HG02642 (cell line): ENCODE measurements at regions not wholly inside any gene's neighbourhood (a gene's known extent, or its start where the extent isn't known, plus 50 kb on each side); places are given as distances from the start of the nearest gene placed in this dataset.

Experiments
- ATAC-seq: cut with Tn5 transposase; IDR thresholded peaks from one replicate; pipeline ENCODE4 v1.9.1; 2021; ENCODE audit warnings: mild to moderate bottlenecking; ENCODE audit not compliant: unreplicated experiment, poor library complexity

GRCh38 chr4:187603093-187604025, 392.2 kb upstream of the ZFP42 start:
- no peak for ATAC-seq

GRCh38 chr4:187604984-187605383, 390.6 kb upstream of the ZFP42 start:
- no peak for ATAC-seq

GRCh38 chr4:187606581-187606980, 389.0 kb upstream of the ZFP42 start:
- peak; percentile 70 for ATAC-seq

GRCh38 chr4:187608001-187608421, 387.6 kb upstream of the ZFP42 start:
- no peak for ATAC-seq

- ATAC-seq = no peak
Observed at GRCh38 chr4:187612301-187612700, 383.3 kb upstream of the ZFP42 start.

- no peak for ATAC-seq
Observed at GRCh38 chr4:187613089-187613839, 382.3 kb upstream of the ZFP42 start.

GRCh38 chr4:187615972-187616371, 379.6 kb upstream of the ZFP42 start:
- ATAC-seq = no peak

GRCh38 chr4:187617113-187617512, 378.5 kb upstream of the ZFP42 start:
- ATAC-seq = no peak

GRCh38 chr4:187618701-187619281, 376.8 kb upstream of the ZFP42 start:
- no peak for ATAC-seq

- ATAC-seq = no peak
Observed at GRCh38 chr4:187619319-187619718, 376.3 kb upstream of the ZFP42 start.

GRCh38 chr4:187632260-187632995, 363.1 kb upstream of the ZFP42 start:
- no peak for ATAC-seq

GRCh38 chr4:187633245-187633644, 362.3 kb upstream of the ZFP42 start:
- ATAC-seq = no peak

- no peak for ATAC-seq
Observed at GRCh38 chr4:187656959-187657358, 338.6 kb upstream of the ZFP42 start.

GRCh38 chr4:187663076-187663475, 332.5 kb upstream of the ZFP42 start:
- ATAC-seq = no peak

GRCh38 chr4:187664011-187664410, 331.6 kb upstream of the ZFP42 start:
- no peak for ATAC-seq

- ATAC-seq = no peak
Observed at GRCh38 chr4:187665086-187665485, 330.5 kb upstream of the ZFP42 start.

GRCh38 chr4:187666034-187666433, 329.5 kb upstream of the ZFP42 start:
- ATAC-seq = no peak

- no peak for ATAC-seq
Observed at GRCh38 chr4:187666697-187667494, 328.7 kb upstream of the ZFP42 start.

- no peak for ATAC-seq
Observed at GRCh38 chr4:187668526-187669082, 327.0 kb upstream of the ZFP42 start.
